Retinal pigment epithelial cell (primary cell): ENCODE measurements at regions not wholly inside any gene's neighbourhood (a gene's known extent, or its start where the extent isn't known, plus 50 kb on each side); places are given as distances from the start of the nearest gene placed in this dataset.

ENCODE experiments used
- DNase-seq: peaks from one replicate; pipeline ENCODE4 v3.0.0-alpha.2; 2010; ENCODE audit warnings: low read depth
- H3K4me3 ChIP-seq: 2 replicates; pipeline ENCODE4 v1.5.1; 2011; ENCODE audit warnings: mild to moderate bottlenecking, low read length, control low read depth, moderate library complexity
- CTCF ChIP-seq: conservative IDR thresholded peaks from 2 replicates; pipeline ENCODE4 v1.5.1; 2011; ENCODE audit warnings: low read depth, low read length, control low read depth, inconsistent platforms

GRCh38 chr6:144588697-144589325, 303.7 kb downstream of the UTRN start:
- TF ChIP-seq CTCF, result no peak
- DNase-seq, result no peak
- no peak overlapping the region for H3K4me3 ChIP-seq

- DNase-seq, result no peak
- H3K4me3 ChIP-seq, result no peak overlapping the region
- TF ChIP-seq CTCF, result no peak
Observed at GRCh38 chr6:144590532-144590931, 305.4 kb downstream of the UTRN start.

GRCh38 chr6:144593392-144593791, 308.3 kb downstream of the UTRN start:
- H3K4me3 ChIP-seq, result no peak overlapping the region
- DNase-seq, result no peak
- no peak for TF ChIP-seq CTCF

GRCh38 chr6:144594585-144594984, 309.4 kb downstream of the UTRN start:
- no peak for DNase-seq
- no peak for TF ChIP-seq CTCF
- no peak overlapping the region for H3K4me3 ChIP-seq

DNA sequence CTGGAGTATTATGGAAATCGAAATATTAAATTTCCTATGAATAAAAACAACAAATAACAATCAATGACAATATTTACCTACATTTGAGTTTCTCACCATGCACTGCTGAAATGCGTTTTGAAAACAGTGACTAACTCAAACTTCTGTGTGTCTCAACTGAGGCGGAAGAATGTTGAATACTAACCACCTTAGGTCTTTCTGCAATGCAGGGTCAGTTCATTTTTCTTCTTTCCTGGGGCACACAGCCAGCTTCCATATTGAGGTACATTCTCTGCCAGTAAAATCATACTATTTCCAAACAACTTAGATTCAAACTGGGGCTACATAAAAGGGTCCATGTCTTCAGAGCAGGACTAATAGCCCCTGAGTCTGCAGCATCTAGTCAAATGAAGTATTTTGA, 310.1 kb downstream of the UTRN start:
- DNase-seq, result peak; percentile 12
- TF ChIP-seq CTCF, result no peak
- no peak overlapping the region for H3K4me3 ChIP-seq

DNA sequence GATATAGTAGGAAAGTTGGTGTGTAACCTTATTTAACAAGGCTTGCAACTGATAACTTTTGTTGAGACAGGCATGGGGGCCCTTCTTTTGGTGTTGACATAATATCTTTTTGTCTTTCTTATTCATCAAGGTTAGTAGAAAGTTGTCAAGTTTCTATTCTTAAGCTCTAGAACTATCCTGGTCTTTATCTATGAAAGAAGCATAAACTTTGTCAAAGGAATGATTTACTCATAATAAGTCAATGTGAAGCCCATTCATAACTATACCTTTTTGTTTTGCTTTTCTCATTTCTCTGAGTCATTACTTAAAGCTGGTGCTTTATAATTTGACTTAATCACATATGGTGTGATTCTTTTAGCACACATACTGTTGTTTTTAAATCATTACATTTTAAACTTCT, 312.4 kb downstream of the UTRN start:
- TF ChIP-seq CTCF, result no peak
- no peak overlapping the region for H3K4me3 ChIP-seq
- no peak for DNase-seq

GRCh38 chr6:144599615-144600014, 314.5 kb downstream of the UTRN start:
- DNase-seq, result no peak
- no peak for TF ChIP-seq CTCF
- H3K4me3 ChIP-seq, result no peak overlapping the region
